Tibial nerve (tissue), 3 donors: ENCODE measurements at regions not wholly inside any gene's neighbourhood (a gene's known extent, or its start where the extent isn't known, plus 50 kb on each side); places are given as distances from the start of the nearest gene placed in this dataset.

ENCODE experiments used
- CTCF ChIP-seq, 5 experiments: fragments of 200-600 bp in 3 of 5; fragments of 450-650 bp in 2 of 5; sonication (generic) in 3 of 5; IDR thresholded peaks; one replicate each; pipeline ENCODE4 v1.5.1; 2016 to 2019; ENCODE audit warnings: antibody characterized with exemption in 5 of 5, mild to moderate bottlenecking in 3 of 5, moderate library complexity in 2 of 5
- POLR2A ChIP-seq, 2 donors: fragments of 450-650 bp; IDR thresholded peaks; one replicate each; pipeline ENCODE4 v1.6.1; 2017; ENCODE audit warnings: antibody characterized with exemption in 2 of 2, mild to moderate bottlenecking in 2 of 2, moderate library complexity in 2 of 2

- TF ChIP-seq CTCF (IDR thresholded peaks at IDR 0.05) (no peak), POLR2A (IDR thresholded peaks at IDR 0.05) (no peak)
Observed at GRCh38 chr3:137615659-137616418, 148.3 kb upstream of the SOX14 start.
